GM18951 (cell line): ENCODE measurements at regions not wholly inside any gene's neighbourhood (a gene's known extent, or its start where the extent isn't known, plus 50 kb on each side); places are given as distances from the start of the nearest gene placed in this dataset.
"Not testable (repeated sequence)": the region's sequence is repeated elsewhere in the genome, so short reads cannot be mapped to it uniquely, and the experiment has no call there.

ENCODE experiments used
- POLR2A ChIP-seq: IDR thresholded peaks from 4 replicates; pipeline ENCODE4 v1.6.1; 2011; ENCODE audit warnings: mild to moderate bottlenecking; ENCODE audit not compliant: insufficient read length, insufficient read depth; ENCODE audit errors: extremely low read depth
- in situ Hi-C: fragments of 300-500 bp; cut with MboI; formaldehyde crosslinking; loops from one replicate; pipeline ENCODE4 v1.12.0; 2022; ENCODE audit warnings: low sequenced_read_pairs, mixed read lengths, inconsistent platforms; ENCODE audit not compliant: unreplicated experiment

- in situ Hi-C loops: no loop called here
- no peak for TF ChIP-seq POLR2A
These were observed 142.0 kb downstream of the MRPL39 start for GRCh38 chr21:25465263-25465662.

GRCh38 chr21:25464275-25464674, 143.0 kb downstream of the MRPL39 start:
- TF ChIP-seq POLR2A: no peak
- in situ Hi-C loops: no loop called here

GRCh38 chr21:25462517-25462971, 144.7 kb downstream of the MRPL39 start:
- TF ChIP-seq POLR2A: peak; percentile 26
- in situ Hi-C loops: no loop called here

- no peak for TF ChIP-seq POLR2A
- in situ Hi-C loops: no loop called here
These were observed 145.6 kb downstream of the MRPL39 start for GRCh38 chr21:25461725-25462124.

GRCh38 chr21:25459993-25460392, 147.3 kb downstream of the MRPL39 start:
- TF ChIP-seq POLR2A: peak; percentile 1
- in situ Hi-C loops: no loop called here

GRCh38 chr21:25459365-25459764, 147.9 kb downstream of the MRPL39 start:
- in situ Hi-C loops: no loop called here
- peak; percentile 35 for TF ChIP-seq POLR2A

- in situ Hi-C loops: no loop called here
- TF ChIP-seq POLR2A: no peak
These were observed 148.8 kb downstream of the MRPL39 start for GRCh38 chr21:25458484-25458883.

GRCh38 chr21:25457946-25458345, 149.3 kb downstream of the MRPL39 start:
- TF ChIP-seq POLR2A: no peak
- in situ Hi-C loops: no loop called here

GRCh38 chr21:25457411-25457810, 149.9 kb downstream of the MRPL39 start:
- in situ Hi-C loops: no loop called here

GRCh38 chr21:25456672-25457071, 150.6 kb downstream of the MRPL39 start:
- in situ Hi-C loops: no loop called here

More at GRCh38 chr21:25457411-25457810, 149.9 kb downstream of the MRPL39 start:
- TF ChIP-seq POLR2A: no peak

GRCh38 chr21:25453524-25453923, 153.8 kb downstream of the MRPL39 start:
- in situ Hi-C loops: no loop called here
- TF ChIP-seq POLR2A: no peak

More at GRCh38 chr21:25456672-25457071, 150.6 kb downstream of the MRPL39 start:
- TF ChIP-seq POLR2A: no peak

GRCh38 chr21:25449950-25450349, 157.3 kb downstream of the MRPL39 start:
- no peak for TF ChIP-seq POLR2A
- in situ Hi-C loops: no loop called here

GRCh38 chr21:25441835-25442234, 165.4 kb downstream of the MRPL39 start:
- no peak for TF ChIP-seq POLR2A
- in situ Hi-C loops: no loop called here

GRCh38 chr21:25437465-25437864, 169.8 kb downstream of the MRPL39 start:
- in situ Hi-C loops: not testable (repeated sequence)

GRCh38 chr21:25428537-25428936, 178.7 kb downstream of the MRPL39 start:
- no peak for TF ChIP-seq POLR2A
- in situ Hi-C loops: loop anchor here (5.0 to 10.0 kb wide), 2 partner anchors 76 to 134 kb away; no protein-coding TSS in a partner anchor
